Right lobe of liver (tissue), 6 donors: ENCODE measurements at regions not wholly inside any gene's neighbourhood (a gene's known extent, or its start where the extent isn't known, plus 50 kb on each side); places are given as distances from the start of the nearest gene placed in this dataset.

Experiments
- ATAC-seq, 4 donors: fragments of 200-7000 bp; cut with Tn5 transposase; one replicate each; pipeline ENCODE4 v1.9.1; 2020; ENCODE audit warnings: mild to moderate bottlenecking in 4 of 4, moderate library complexity in 4 of 4
- DNase-seq, 3 donors: peaks; one replicate each; pipeline ENCODE4 v3.0.0-alpha.2; 2020
- H3K27ac ChIP-seq, 3 donors: fragments of 200-600 bp; one replicate each; pipeline ENCODE4 v1.8.0; 2022
- H3K27me3 ChIP-seq, 2 donors: fragments of 200-600 bp; one replicate each; pipeline ENCODE4 v1.8.0; 2022
- H3K36me3 ChIP-seq, 4 donors: fragments of 200-600 bp; sonication (generic) in 1 of 4; one replicate each; pipeline versions ENCODE4 v1.5.1 to v1.8.0; 2017 to 2022; ENCODE audit warnings: control low read depth in 1 of 4
- H3K4me1 ChIP-seq, 4 donors: fragments of 200-600 bp; sonication (generic) in 1 of 4; one replicate each; pipeline versions ENCODE4 v1.5.1 to v1.8.0; 2017 to 2022; ENCODE audit warnings: control low read depth in 1 of 4
- H3K4me3 ChIP-seq, 3 donors: fragments of 200-600 bp; one replicate each; pipeline ENCODE4 v1.8.0; 2022
- H3K9me3 ChIP-seq, 4 donors: fragments of 200-600 bp; sonication (generic) in 1 of 4; one replicate each; pipeline versions ENCODE4 v1.5.1 to v1.8.0; 2017 to 2022; ENCODE audit warnings: control low read depth in 1 of 4
- CTCF ChIP-seq, 4 donors: fragments of 200-600 bp in 3 of 4; fragments of 450-650 bp in 1 of 4; IDR thresholded peaks; one replicate each; pipeline versions ENCODE4 v1.5.1 to v1.8.0; 2016 to 2022; ENCODE audit warnings: antibody characterized with exemption in 4 of 4, mild to moderate bottlenecking in 2 of 4
- POLR2A ChIP-seq: fragments of 450-650 bp; IDR thresholded peaks from one replicate; pipeline ENCODE4 v1.6.1; 2017; ENCODE audit warnings: antibody characterized with exemption, mild to moderate bottlenecking
- WGBS: methylation state at CpG from one replicate; pipeline ENCODE4 v1.1.6; 2018; ENCODE audit warnings: low coverage, low lambda C conversion rate; ENCODE audit not compliant: insufficient coverage; ENCODE audit errors: missing lambda C conversion rate; 5-methylcytosine and 5-hydroxymethylcytosine counted together
- intact Hi-C, 2 donors: fragments of 100-400 bp; cut with DNase I; formaldehyde crosslinking; loops; one replicate each; pipeline versions ENCODE4 v1.11.2 to v1.14.1; 2022
- donor health status: DM: no; HTN: yes; CAD: no.
- donor health status: DM: no; HTN: no; CAD: no.
- donor health status: DM: no; HTN: no; CAD: no.
- donor health status: DM: no; HTN: yes; CAD: no.
- donor health status: DM: no; HTN: yes; CAD: no.

DNA sequence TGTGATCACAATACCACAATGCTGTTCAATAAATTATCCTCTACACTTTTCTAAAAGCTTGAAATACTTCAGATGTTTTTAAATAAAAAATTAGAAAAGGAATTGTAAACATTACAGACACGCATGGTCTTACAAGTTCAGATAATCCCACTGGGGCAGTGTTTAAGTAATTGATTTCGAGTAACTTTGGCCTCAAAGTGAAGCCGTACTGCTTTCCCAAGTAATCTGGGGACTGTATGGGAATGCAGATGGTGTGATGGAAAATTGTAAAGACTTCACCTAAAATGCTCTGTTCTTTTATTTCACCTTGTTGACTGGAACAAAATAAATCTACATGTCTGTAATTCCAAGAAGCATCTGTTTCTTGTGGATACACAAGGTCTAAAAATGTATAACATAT lies 401.7 kb upstream of the LYPLAL1 start:
- H3K4me3 ChIP-seq: no peak overlapping the region
- DNase-seq (no peak), ATAC-seq (no peak)
- TF ChIP-seq POLR2A (no peak), CTCF (IDR thresholded peaks at IDR 0.05) (no peak)
- no peaks in the 10 kb centered on the region for H3K4me1 ChIP-seq
- no peak overlapping the region for H3K27ac ChIP-seq
- intact Hi-C loops: no loop called here
- H3K9me3 ChIP-seq: no peaks in the 10 kb centered on the region
- no peaks in the 10 kb centered on the region for H3K27me3 ChIP-seq
- H3K36me3 ChIP-seq: no peaks in the 10 kb centered on the region
- WGBS: 74% methylated on average over 3 of the region's 3 CpGs

GRCh38 chr1:218772575-218772974 lies 401.1 kb upstream of the LYPLAL1 start:
- no peaks in the 10 kb centered on the region for H3K27me3 ChIP-seq
- no peak overlapping the region for H3K4me3 ChIP-seq
- H3K27ac ChIP-seq: no peak overlapping the region
- WGBS: 59% methylated on average over 6 of the region's 6 CpGs
- no peak for TF ChIP-seq CTCF (IDR thresholded peaks at IDR 0.05)
- TF ChIP-seq POLR2A: no peak
- no peak for DNase-seq
- intact Hi-C loops: no loop called here
- H3K4me1 ChIP-seq: no peaks in the 10 kb centered on the region
- no peak for ATAC-seq
- no peaks in the 10 kb centered on the region for H3K9me3 ChIP-seq
- H3K36me3 ChIP-seq: no peaks in the 10 kb centered on the region

GRCh38 chr1:218775501-218776021 lies 398.1 kb upstream of the LYPLAL1 start:
- no peak for TF ChIP-seq CTCF (IDR thresholded peaks at IDR 0.05)
- TF ChIP-seq POLR2A: no peak
- no peak for ATAC-seq

DNA sequence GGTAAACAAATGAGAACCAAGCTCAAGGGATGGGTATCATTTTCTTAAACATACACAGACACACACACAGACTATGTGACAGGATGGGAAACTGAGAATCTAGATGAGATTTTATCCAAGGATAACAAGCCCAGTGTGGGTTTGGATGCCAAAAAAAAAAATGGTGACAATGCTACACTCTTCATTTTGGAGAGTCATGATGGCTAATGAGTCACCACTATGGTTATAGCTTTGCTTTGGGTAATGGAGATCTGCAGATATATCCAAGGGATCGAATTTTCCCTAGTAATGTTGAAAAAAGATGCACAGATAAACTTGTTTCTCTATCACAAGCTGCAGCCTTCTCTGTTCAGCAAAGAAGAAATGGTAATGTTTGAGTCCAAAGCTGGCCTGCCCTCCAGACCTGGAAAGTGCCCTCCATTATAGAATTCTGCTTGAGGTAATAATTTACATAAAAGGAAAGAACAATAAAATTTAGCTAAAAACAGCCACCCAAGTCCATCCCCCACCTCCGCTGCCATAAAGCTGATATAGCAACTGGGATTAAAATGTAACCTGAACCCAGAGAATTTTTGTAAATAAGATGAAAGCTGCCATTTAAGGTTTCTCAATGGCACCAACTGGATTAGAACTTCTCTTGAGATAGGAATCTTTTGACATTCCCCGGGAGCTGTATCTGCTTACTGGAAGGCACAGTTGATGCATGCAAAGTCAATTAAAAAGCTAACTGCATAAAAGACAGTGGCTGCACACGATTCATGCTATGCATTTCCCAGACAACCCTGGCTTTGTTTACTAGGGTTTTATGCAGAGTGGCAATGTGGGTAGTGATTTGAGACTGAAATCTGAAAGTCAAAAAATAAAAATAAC lies 395.2 kb upstream of the LYPLAL1 start:
- TF ChIP-seq CTCF (IDR thresholded peaks at IDR 0.05) (no peak), POLR2A (no peak)
- ATAC-seq (no peak), DNase-seq (no peak)

More at GRCh38 chr1:218775501-218776021, 398.1 kb upstream of the LYPLAL1 start:
- H3K4me3 ChIP-seq: no peak overlapping the region
- no peaks in the 10 kb centered on the region for H3K9me3 ChIP-seq
- H3K4me1 ChIP-seq: no peaks in the 10 kb centered on the region
- DNase-seq: no peak
- WGBS: 53% methylated on average over 4 of the region's 4 CpGs
- H3K27ac ChIP-seq: no peak overlapping the region
- no peaks in the 10 kb centered on the region for H3K27me3 ChIP-seq
- H3K36me3 ChIP-seq: no peaks in the 10 kb centered on the region
- intact Hi-C loops: no loop called here

More for the DNA sequence above, 395.2 kb upstream of the LYPLAL1 start:
- intact Hi-C loops: no loop called here
- Histone ChIP-seq H3K9me3 (no peaks in the 10 kb centered on the region), H3K4me3 (no peak overlapping the region), H3K27me3 (no peaks in the 10 kb centered on the region), H3K36me3 (no peaks in the 10 kb centered on the region), H3K4me1 (no peaks in the 10 kb centered on the region), H3K27ac (no peak overlapping the region)
- whole genome bisulfite sequencing: 63% methylated on average over 4 of the region's 4 CpGs
